Endometrium (tissue), 2 donors: ENCODE measurements at regions not wholly inside any gene's neighbourhood (a gene's known extent, or its start where the extent isn't known, plus 50 kb on each side); places are given as distances from the start of the nearest gene placed in this dataset.
"Not testable (repeated sequence)": the region's sequence is repeated elsewhere in the genome, so short reads cannot be mapped to it uniquely, and the experiment has no call there.

Source experiments
- FAIRE-seq: peaks from 2 replicates; lab custom pipeline; 2012; peaks lifted over from hg19 to GRCh38; lab: Jason Lieb, UNC
- donor health status: control.
- donor health status: control.

DNA sequence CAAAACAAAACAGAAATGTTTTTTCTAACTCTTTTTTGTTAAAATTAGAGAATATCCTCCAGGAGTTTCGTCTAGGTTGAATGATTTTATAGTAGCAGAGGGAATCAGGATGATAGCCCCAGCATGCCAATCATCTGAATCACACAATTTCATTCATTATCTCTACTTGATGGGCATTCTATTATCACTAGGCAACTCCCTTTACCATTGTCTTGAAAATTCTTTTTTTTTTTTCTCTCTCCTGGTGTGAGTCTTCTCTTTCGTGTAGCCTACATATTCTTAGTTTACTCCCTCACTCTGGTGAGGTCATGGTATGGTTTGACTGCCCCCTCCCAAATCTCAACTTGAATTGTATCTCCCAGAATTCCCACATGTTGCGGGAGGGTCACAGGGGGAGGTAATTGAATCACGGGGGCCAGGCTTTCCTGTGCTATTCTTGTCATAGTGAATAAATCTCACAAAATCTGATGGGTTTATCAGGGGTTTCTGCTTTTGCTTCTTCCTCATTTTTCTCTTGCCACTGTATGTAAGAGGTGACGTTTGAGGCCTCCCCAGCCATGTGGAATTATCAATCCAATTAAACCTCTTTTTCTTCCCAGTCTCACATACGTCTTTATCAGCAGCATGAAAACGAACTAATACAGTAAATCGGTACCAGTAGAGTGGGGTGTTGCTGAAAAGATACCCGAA lies 105.0 kb downstream of the OTUD1 start:
- no peak for FAIRE-seq

- FAIRE-seq, result not testable (repeated sequence)
These were observed 107.0 kb downstream of the OTUD1 start for GRCh38 chr10:23545866-23546265.

DNA sequence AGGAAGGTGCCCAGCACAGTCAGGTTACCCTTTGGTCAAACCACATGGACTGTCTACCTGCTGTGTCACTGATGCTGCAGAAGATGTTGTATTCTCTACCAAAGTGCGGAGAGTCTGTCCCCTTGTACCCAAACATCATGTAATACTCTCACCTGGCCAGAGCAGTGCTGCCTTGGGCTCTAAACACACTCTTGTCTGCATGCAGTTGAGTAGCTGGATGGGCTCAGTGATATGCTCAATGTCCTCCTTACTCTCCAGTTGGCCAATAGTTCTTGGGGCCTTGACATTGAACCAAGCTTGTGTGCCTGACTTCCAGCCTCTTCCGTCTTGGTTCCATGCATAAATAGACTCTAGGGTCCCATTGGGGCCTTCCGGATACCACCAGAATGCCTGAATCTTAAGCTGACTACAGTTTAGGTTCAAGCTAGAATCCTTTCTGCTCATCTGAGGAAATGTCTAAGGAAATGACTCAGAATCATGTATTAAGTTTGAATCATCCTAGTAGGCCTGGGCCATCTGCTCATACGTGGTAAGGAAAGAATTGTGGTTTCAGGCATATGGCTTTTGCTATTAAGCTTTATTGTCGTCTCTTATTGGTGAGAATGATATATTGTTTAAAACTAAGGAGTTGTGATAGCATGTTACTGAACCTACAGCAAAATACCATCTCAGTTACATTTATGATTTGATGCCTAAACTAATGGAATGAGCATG lies 118.0 kb downstream of the OTUD1 start:
- FAIRE-seq, result no peak

DNA sequence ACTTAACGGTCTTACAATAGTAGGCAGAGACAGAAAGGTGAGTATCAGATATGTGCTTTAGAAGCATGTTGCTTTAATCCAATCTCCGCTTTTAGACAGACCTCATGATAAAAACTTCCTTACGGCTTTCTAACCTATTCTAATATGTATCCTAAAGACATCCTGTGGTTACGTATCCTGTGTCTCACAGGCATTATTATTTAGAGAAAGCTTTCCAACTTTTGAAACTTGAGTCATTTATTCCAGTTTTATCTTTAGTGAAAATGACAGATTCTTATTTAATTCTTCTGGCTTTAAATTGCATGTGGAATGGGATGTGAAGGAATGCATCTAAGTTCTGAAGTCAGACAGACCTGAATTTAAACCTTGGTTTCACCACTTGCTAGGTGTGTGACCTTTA lies 118.9 kb downstream of the OTUD1 start:
- no peak for FAIRE-seq

- FAIRE-seq, result no peak
These were observed 119.5 kb downstream of the OTUD1 start for GRCh38 chr10:23558361-23558799.

DNA sequence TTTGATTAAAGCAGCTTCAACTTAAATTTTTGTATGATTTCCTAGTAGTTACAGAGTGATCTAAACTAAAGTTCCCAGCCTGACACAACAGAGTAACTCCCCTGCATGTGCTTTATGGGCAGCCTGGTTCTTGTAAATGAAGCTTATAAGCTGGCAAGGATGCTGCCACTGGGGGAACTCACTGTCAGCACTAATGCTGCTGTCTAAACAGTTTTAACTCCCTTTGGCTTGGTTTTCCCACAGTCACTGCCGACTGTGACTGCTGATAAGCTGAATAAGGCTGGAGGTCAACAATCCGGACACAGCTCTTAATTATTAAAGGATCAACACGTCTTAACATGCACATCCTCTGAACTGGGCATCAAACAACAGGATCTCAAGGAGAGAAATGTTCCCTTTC lies 130.1 kb downstream of the OTUD1 start:
- no peak for FAIRE-seq

GRCh38 chr10:23571884-23572283 lies 133.0 kb downstream of the OTUD1 start:
- no peak for FAIRE-seq

DNA sequence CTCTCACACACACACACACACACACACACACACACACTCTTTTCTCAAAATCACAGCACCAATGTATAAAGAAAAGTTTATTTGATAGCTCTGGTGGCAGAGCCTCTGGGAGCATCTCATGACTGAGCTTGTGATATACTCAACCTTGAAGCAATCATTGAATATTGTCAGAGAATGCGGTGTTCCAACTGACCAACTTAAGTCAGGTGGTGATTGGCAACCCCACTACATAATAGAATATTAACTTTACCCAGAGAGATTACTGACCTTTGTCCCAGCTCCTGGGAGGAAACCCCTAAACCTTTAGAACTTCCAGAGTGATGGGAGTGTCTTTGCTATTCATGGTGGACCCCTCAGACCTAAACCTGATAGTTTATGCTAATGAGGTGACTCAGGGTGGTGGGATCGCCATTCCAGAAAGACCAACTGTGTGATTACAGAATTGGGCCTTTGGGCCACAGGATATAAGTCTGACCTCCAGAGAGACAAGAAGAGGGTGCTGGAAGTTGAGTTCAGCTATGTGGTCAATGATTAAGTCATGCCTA lies 143.1 kb downstream of the OTUD1 start:
- FAIRE-seq, result no peak

DNA sequence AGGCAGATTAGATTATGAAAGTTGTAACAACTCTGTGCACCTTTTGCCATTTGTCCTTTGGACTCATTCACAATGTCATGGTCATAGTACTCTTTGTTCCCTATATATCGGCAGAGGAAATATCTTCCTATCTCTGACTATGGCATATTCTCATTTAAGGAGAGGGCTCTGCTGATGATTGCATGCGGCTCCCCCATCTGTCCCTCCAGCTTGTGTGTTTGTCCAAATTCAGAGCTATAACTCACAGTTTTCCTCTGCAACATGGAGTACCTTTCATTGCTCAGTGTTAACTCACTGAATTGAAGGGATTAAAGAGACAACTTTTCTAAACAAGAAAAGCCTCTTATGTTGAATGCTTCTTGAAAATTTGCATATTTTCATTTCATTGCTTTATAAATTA lies 145.5 kb downstream of the OTUD1 start:
- no peak for FAIRE-seq

- no peak for FAIRE-seq
These were observed 146.3 kb downstream of the OTUD1 start for GRCh38 chr10:23585186-23585585.

DNA sequence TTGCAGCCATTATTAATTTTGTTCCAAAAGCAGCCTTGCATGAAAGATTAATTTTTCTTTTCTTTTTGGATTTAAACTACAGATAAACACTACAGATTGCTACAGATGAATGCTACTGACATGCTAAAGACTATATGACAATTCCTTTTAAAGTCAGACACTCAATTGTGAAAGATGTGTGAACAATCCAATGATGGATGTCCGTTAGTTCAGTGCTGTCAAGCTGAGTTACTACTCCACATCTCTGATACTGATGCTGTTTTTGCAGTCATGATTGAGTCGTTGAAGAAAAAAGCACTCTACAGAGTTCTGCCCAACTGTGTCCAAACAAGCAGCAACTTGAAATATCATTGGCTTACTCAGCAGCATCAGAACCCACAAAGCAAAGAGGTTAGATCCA lies 146.8 kb downstream of the OTUD1 start:
- FAIRE-seq, result no peak

GRCh38 chr10:23595278-23595677 lies 156.4 kb downstream of the OTUD1 start:
- FAIRE-seq, result not testable (repeated sequence)

- no peak for FAIRE-seq
These were observed 165.7 kb downstream of the OTUD1 start for GRCh38 chr10:23604613-23605012.

GRCh38 chr10:23606456-23606855 lies 167.6 kb downstream of the OTUD1 start:
- no peak for FAIRE-seq

DNA sequence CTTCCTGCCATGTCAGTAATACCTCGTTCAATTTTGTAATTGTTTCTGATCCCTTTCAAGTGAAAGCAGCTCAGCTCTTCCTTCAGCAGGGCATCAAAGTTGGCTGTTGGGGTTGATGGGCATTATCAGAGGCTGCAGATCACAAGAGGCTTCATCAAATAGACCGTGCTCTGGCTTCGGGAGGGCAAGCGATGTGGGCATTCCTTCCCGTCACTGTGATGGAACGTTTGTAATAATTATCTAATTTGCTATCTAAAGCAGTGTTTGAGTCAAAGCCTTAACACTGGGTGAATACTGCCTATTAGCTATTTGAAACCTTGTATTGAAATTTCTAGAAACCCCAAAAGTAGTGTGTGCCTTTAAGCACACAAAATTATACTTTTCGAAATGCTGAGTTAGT lies 170.1 kb downstream of the OTUD1 start:
- FAIRE-seq, result no peak

DNA sequence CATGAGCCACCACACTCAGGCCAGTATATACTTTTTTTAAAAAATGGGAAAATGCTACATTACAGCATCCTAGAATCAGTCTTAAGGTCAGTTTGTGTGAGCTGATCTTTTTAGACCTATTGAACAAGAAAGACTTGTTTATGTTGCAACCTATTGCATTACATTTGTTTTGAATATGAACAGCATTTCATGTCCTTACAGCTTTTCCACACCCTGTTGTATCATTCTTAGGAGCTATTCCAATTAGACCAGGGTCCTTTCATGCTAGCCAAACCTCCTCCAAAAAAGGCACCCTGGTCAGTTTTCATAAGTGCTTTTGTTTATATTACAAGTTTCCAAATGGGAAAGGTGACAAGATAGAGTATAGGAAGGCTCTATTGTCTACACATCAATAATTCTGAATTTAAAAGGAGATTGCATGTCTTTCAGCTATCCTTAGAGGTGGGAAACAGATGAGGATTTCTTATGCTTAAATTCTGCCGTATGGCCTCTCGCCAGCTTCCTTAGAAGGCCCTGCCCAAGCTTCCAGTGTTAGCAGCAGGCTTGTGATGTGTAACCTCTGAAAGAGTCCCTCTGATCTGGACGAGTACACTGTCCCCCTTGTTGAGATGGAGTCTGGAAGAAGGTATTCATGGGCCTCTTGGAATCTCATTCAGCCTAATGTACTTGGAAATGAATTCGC lies 171.9 kb downstream of the OTUD1 start:
- FAIRE-seq, result no peak

GRCh38 chr10:23611308-23612029 lies 172.6 kb downstream of the OTUD1 start:
- FAIRE-seq, result no peak

DNA sequence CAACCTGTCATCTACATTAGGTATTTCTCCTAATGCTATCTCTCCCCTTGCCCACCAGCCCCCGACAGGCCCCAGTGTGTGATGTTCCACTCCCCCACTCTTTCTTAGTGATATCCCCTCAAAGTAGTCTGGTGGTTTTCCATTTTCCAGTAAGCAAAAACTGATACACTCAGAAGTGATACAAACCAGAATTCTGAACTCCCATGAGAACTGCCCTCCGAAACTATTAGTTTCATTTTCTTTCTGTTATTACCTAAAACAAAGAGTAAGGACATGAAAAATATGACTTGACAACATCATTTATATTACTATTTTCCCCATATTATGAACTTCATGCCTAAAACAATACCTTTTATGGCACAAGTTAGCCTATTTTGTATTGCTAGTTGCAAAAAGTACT lies 175.0 kb downstream of the OTUD1 start:
- no peak for FAIRE-seq

GRCh38 chr10:23614483-23614882 lies 175.6 kb downstream of the OTUD1 start:
- no peak for FAIRE-seq

DNA sequence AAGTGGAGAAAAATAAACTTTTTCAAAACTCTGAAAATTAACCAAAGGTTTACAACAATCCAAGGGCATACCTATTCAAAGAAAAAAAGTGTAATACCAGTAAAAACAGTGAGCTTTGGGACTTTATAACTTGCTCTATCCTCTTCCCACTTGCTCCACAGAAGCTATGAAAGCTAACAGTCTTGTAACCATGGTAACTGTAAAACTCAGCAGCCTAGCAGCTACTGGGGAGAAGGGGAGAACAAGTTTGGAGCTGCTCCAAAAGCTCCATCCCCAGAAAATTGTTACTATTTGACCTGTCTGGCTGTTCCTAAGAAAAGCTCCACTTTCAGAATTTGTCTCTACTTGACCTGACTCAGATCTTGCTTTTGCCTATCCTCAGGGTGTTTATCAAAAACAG lies 191.5 kb downstream of the OTUD1 start:
- FAIRE-seq, result no peak

DNA sequence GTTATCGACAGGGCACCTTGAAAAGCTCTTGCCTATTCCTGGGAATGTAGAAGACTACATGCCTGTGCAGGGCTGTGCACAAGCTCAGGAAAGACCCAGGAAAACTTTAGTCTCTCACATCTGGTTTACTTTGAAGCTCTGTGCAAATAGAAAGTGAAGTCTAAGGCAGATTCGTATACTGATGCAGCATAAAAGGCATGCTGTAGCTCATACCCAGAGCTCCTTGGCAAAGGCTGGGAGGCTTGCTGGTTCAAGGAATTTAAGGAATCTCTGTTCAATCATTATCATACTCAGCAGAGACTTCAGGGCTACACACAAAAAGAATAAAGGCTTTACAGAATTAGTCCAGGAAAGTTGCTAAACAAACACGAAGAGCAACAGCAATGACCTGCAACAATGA lies 192.0 kb downstream of the OTUD1 start:
- no peak for FAIRE-seq

- FAIRE-seq, result no peak
These were observed 204.4 kb downstream of the OTUD1 start for GRCh38 chr10:23643111-23643780.
